ENCODE measurements at regions not wholly inside any gene's neighbourhood (a gene's known extent, or its start where the extent isn't known, plus 50 kb on each side); places are given as distances from the start of the nearest gene placed in this dataset.

- TF ChIP-seq CTCF (IDR thresholded peaks at IDR 0.05) (no peak), POLR2AphosphoS5 (IDR thresholded peaks at IDR 0.05) (no peak), POLR2A (IDR thresholded peaks at IDR 0.05) (no peak)
- Histone ChIP-seq H3K27me3 (replicated peaks; ENCODE audit: insufficient read depth) (no peaks in the 10 kb centered on the region), H3K4me1 (replicated peaks) (no peaks in the 10 kb centered on the region), H3K36me3 (no peaks in the 10 kb centered on the region), H3K4me3 (no peak overlapping the region), H3K9me3 (no peaks in the 10 kb centered on the region), H3K27ac (no peak overlapping the region)
- 73% methylated on average over 2 of the region's 2 CpGs for WGBS
- no peak for DNase-seq (ENCODE audit: low spot score)
- intact Hi-C loops (cut with DNase I), result no loop called here
Measured at GRCh38 chrX:124226129-124226528, 106.3 kb upstream of the TEX13D start.

GRCh38 chrX:124228849-124229248, 103.6 kb upstream of the TEX13D start:
- no peaks in the 10 kb centered on the region for H3K4me1 ChIP-seq (replicated peaks)
- TF ChIP-seq CTCF (IDR thresholded peaks at IDR 0.05) (no peak), POLR2A (IDR thresholded peaks at IDR 0.05) (no peak), POLR2AphosphoS5 (IDR thresholded peaks at IDR 0.05) (no peak)
- no peak overlapping the region for H3K27ac ChIP-seq
- H3K36me3 ChIP-seq, result no peaks in the 10 kb centered on the region
- no peak overlapping the region for H3K4me3 ChIP-seq
- H3K9me3 ChIP-seq, result no peaks in the 10 kb centered on the region
- DNase-seq (ENCODE audit: low spot score), result no peak
- intact Hi-C loops (cut with DNase I), result no loop called here
- no peaks in the 10 kb centered on the region for H3K27me3 ChIP-seq (replicated peaks; ENCODE audit: insufficient read depth)
- WGBS, result 84% methylated on average over 4 of the region's 4 CpGs

- Histone ChIP-seq H3K9me3 (no peaks in the 10 kb centered on the region), H3K4me3 (no peak overlapping the region), H3K27me3 (replicated peaks; ENCODE audit: insufficient read depth) (no peaks in the 10 kb centered on the region), H3K27ac (no peak overlapping the region), H3K4me1 (replicated peaks) (no peaks in the 10 kb centered on the region), H3K36me3 (no peaks in the 10 kb centered on the region)
- intact Hi-C loops (cut with DNase I), result no loop called here
- WGBS, result 92% methylated on average over 4 of the region's 4 CpGs
- TF ChIP-seq CTCF (IDR thresholded peaks at IDR 0.05) (no peak), POLR2AphosphoS5 (IDR thresholded peaks at IDR 0.05) (no peak), POLR2A (IDR thresholded peaks at IDR 0.05) (no peak)
- no peak for DNase-seq (ENCODE audit: low spot score)
Measured at GRCh38 chrX:124229374-124229773, 103.1 kb upstream of the TEX13D start.

GRCh38 chrX:124230655-124231450, 101.6 kb upstream of the TEX13D start:
- TF ChIP-seq CTCF (IDR thresholded peaks at IDR 0.05) (no peak), POLR2AphosphoS5 (IDR thresholded peaks at IDR 0.05) (no peak), POLR2A (IDR thresholded peaks at IDR 0.05) (no peak)
- H3K36me3 ChIP-seq, result no peaks in the 10 kb centered on the region
- H3K4me1 ChIP-seq (replicated peaks), result no peaks in the 10 kb centered on the region
- WGBS, result 81% methylated on average over 10 of the region's 10 CpGs
- H3K27ac ChIP-seq, result no peak overlapping the region
- intact Hi-C loops (cut with DNase I), result no loop called here
- H3K4me3 ChIP-seq, result no peak overlapping the region
- no peak for DNase-seq (ENCODE audit: low spot score)
- H3K27me3 ChIP-seq (replicated peaks; ENCODE audit: insufficient read depth), result no peaks in the 10 kb centered on the region
- no peaks in the 10 kb centered on the region for H3K9me3 ChIP-seq

GRCh38 chrX:124231451-124231759, 101.1 kb upstream of the TEX13D start:
- H3K27me3 ChIP-seq (replicated peaks; ENCODE audit: insufficient read depth), result no peaks in the 10 kb centered on the region
- no peaks in the 10 kb centered on the region for H3K36me3 ChIP-seq
- TF ChIP-seq POLR2A (IDR thresholded peaks at IDR 0.05) (no peak), CTCF (IDR thresholded peaks at IDR 0.05) (no peak), POLR2AphosphoS5 (IDR thresholded peaks at IDR 0.05) (no peak)
- H3K4me1 ChIP-seq (replicated peaks), result no peaks in the 10 kb centered on the region
- intact Hi-C loops (cut with DNase I), result no loop called here
- WGBS, result 64% methylated on average over 1 of the region's 1 CpG
- H3K27ac ChIP-seq, result no peak overlapping the region
- no peak for DNase-seq (ENCODE audit: low spot score)
- H3K9me3 ChIP-seq, result no peaks in the 10 kb centered on the region
- no peak overlapping the region for H3K4me3 ChIP-seq
